Activated T-helper 17 cell treated with anti-CD3 and anti-CD28 coated beads, Interleukin-2, amount 50 U/mL, for 72 hours (primary cell): ENCODE measurements at regions not wholly inside any gene's neighbourhood (a gene's known extent, or its start where the extent isn't known, plus 50 kb on each side); places are given as distances from the start of the nearest gene placed in this dataset.
"Not testable (repeated sequence)": the region's sequence is repeated elsewhere in the genome, so short reads cannot be mapped to it uniquely, and the experiment has no call there.

Source experiments
- ATAC-seq: fragments of 150-1000 bp; cut with Tn5 transposase; replicated peaks from 2 replicates; pipeline ENCODE4 v1.10.0; 2021; ENCODE audit warnings: mild to moderate bottlenecking, moderate library complexity
- H3K27ac Mint-ChIP-seq: one replicate; pipeline ENCODE4 v1.8.0; 2022; ENCODE audit warnings: mixed read lengths
- H3K27me3 Mint-ChIP-seq: one replicate; pipeline ENCODE4 v1.8.0; 2022; ENCODE audit warnings: mixed read lengths
- H3K36me3 Mint-ChIP-seq: one replicate; pipeline ENCODE4 v1.8.0; 2022; ENCODE audit warnings: low read depth, mild to moderate bottlenecking, mixed read lengths
- H3K4me1 Mint-ChIP-seq: one replicate; pipeline ENCODE4 v1.8.0; 2022; ENCODE audit warnings: mixed read lengths
- H3K4me3 Mint-ChIP-seq: one replicate; pipeline ENCODE4 v1.8.0; 2022; ENCODE audit warnings: mild to moderate bottlenecking, mixed read lengths
- H3K9me3 Mint-ChIP-seq: one replicate; pipeline ENCODE4 v1.8.0; 2022; ENCODE audit warnings: mixed read lengths

- Mint-ChIP-seq H3K4me3 (no peak overlapping the region), H3K27ac (no peak overlapping the region), H3K36me3 (no peaks in the 10 kb centered on the region), H3K9me3 (no peaks in the 10 kb centered on the region), H3K27me3 (peaks cover 19% of the 10 kb centered on the region), H3K4me1 (no peaks in the 10 kb centered on the region)
- no peak for ATAC-seq
Observed at GRCh38 chr22:35138521-35138920, 72.6 kb downstream of the ISX start.

GRCh38 chr22:35140879-35141745, 75.2 kb downstream of the ISX start:
- Mint-ChIP-seq H3K9me3 (no peaks in the 10 kb centered on the region), H3K4me3 (no peak overlapping the region), H3K27ac (no peak overlapping the region), H3K36me3 (no peaks in the 10 kb centered on the region), H3K27me3 (peaks cover 20% of the 10 kb centered on the region), H3K4me1 (no peaks in the 10 kb centered on the region)
- no peak for ATAC-seq

GRCh38 chr22:35148381-35148780, 82.4 kb downstream of the ISX start:
- H3K4me1 Mint-ChIP-seq = peaks cover 9% of the 10 kb centered on the region
- no peaks in the 10 kb centered on the region for H3K36me3 Mint-ChIP-seq
- no peak overlapping the region for H3K27ac Mint-ChIP-seq
- no peaks in the 10 kb centered on the region for H3K9me3 Mint-ChIP-seq
- no peak for ATAC-seq
- no peak overlapping the region for H3K4me3 Mint-ChIP-seq
- H3K27me3 Mint-ChIP-seq = peaks cover 44% of the 10 kb centered on the region

GRCh38 chr22:35148866-35149548, 83.0 kb downstream of the ISX start:
- H3K36me3 Mint-ChIP-seq = no peaks in the 10 kb centered on the region
- H3K27me3 Mint-ChIP-seq = peaks cover 44% of the 10 kb centered on the region
- no peaks in the 10 kb centered on the region for H3K9me3 Mint-ChIP-seq
- H3K4me3 Mint-ChIP-seq = no peak overlapping the region
- ATAC-seq = no peak
- peaks cover 9% of the 10 kb centered on the region for H3K4me1 Mint-ChIP-seq
- H3K27ac Mint-ChIP-seq = no peak overlapping the region

GRCh38 chr22:35150183-35151107, 84.5 kb downstream of the ISX start:
- ATAC-seq = peak; percentile 63
- Mint-ChIP-seq H3K27ac (no peak overlapping the region), H3K9me3 (no peaks in the 10 kb centered on the region), H3K4me3 (no peak overlapping the region), H3K36me3 (no peaks in the 10 kb centered on the region), H3K4me1 (peaks cover 9% of the 10 kb centered on the region), H3K27me3 (peaks cover 44% of the 10 kb centered on the region)

- H3K9me3 Mint-ChIP-seq = no peaks in the 10 kb centered on the region
- no peak for ATAC-seq
- no peak overlapping the region for H3K4me3 Mint-ChIP-seq
- H3K36me3 Mint-ChIP-seq = no peaks in the 10 kb centered on the region
- peaks cover 38% of the 10 kb centered on the region for H3K27me3 Mint-ChIP-seq
- H3K4me1 Mint-ChIP-seq = peaks cover 9% of the 10 kb centered on the region
- no peak overlapping the region for H3K27ac Mint-ChIP-seq
Observed at GRCh38 chr22:35152316-35152715, 86.4 kb downstream of the ISX start.

- Mint-ChIP-seq H3K27me3 (peaks cover 41% of the 10 kb centered on the region), H3K4me3 (no peak overlapping the region), H3K4me1 (peaks cover 9% of the 10 kb centered on the region), H3K9me3 (no peaks in the 10 kb centered on the region), H3K36me3 (no peaks in the 10 kb centered on the region), H3K27ac (no peak overlapping the region)
- ATAC-seq = no peak
Observed at GRCh38 chr22:35154937-35155387, 89.0 kb downstream of the ISX start.

GRCh38 chr22:35155403-35156025, 89.6 kb downstream of the ISX start:
- peaks cover 3% of the 10 kb centered on the region for H3K4me1 Mint-ChIP-seq
- ATAC-seq = no peak
- no peaks in the 10 kb centered on the region for H3K36me3 Mint-ChIP-seq
- no peak overlapping the region for H3K27ac Mint-ChIP-seq
- H3K9me3 Mint-ChIP-seq = no peaks in the 10 kb centered on the region
- H3K4me3 Mint-ChIP-seq = no peak overlapping the region
- H3K27me3 Mint-ChIP-seq = peaks cover 35% of the 10 kb centered on the region

- Mint-ChIP-seq H3K27ac (no peak overlapping the region), H3K36me3 (no peaks in the 10 kb centered on the region), H3K27me3 (peaks cover 33% of the 10 kb centered on the region), H3K9me3 (no peaks in the 10 kb centered on the region), H3K4me1 (no peaks in the 10 kb centered on the region), H3K4me3 (no peak overlapping the region)
- no peak for ATAC-seq
Observed at GRCh38 chr22:35156945-35157344, 91.0 kb downstream of the ISX start.

- ATAC-seq = no peak
- peaks cover 29% of the 10 kb centered on the region for H3K27me3 Mint-ChIP-seq
- H3K36me3 Mint-ChIP-seq = no peaks in the 10 kb centered on the region
- H3K4me3 Mint-ChIP-seq = no peak overlapping the region
- no peaks in the 10 kb centered on the region for H3K4me1 Mint-ChIP-seq
- no peak overlapping the region for H3K27ac Mint-ChIP-seq
- no peaks in the 10 kb centered on the region for H3K9me3 Mint-ChIP-seq
Observed at GRCh38 chr22:35158336-35158735, 92.4 kb downstream of the ISX start.

- Mint-ChIP-seq H3K4me3 (no peak overlapping the region), H3K27ac (no peak overlapping the region), H3K9me3 (no peaks in the 10 kb centered on the region), H3K27me3 (peaks cover 31% of the 10 kb centered on the region), H3K36me3 (no peaks in the 10 kb centered on the region), H3K4me1 (no peaks in the 10 kb centered on the region)
- ATAC-seq = no peak
Observed at GRCh38 chr22:35159343-35159742, 93.4 kb downstream of the ISX start.

- H3K27me3 Mint-ChIP-seq = peaks cover 31% of the 10 kb centered on the region
- no peaks in the 10 kb centered on the region for H3K9me3 Mint-ChIP-seq
- no peaks in the 10 kb centered on the region for H3K36me3 Mint-ChIP-seq
- no peak overlapping the region for H3K4me3 Mint-ChIP-seq
- H3K4me1 Mint-ChIP-seq = no peaks in the 10 kb centered on the region
- H3K27ac Mint-ChIP-seq = no peak overlapping the region
- ATAC-seq = no peak
Observed at GRCh38 chr22:35160268-35160667, 94.3 kb downstream of the ISX start.

GRCh38 chr22:35165896-35166295, 91.4 kb upstream of the HMGXB4 start:
- peaks cover 24% of the 10 kb centered on the region for H3K27me3 Mint-ChIP-seq
- H3K4me1 Mint-ChIP-seq, ATAC-seq, H3K4me3 Mint-ChIP-seq, H3K27ac Mint-ChIP-seq, H3K36me3 Mint-ChIP-seq, H3K9me3 Mint-ChIP-seq: not testable (repeated sequence)
